Fibroblast of lung (primary cell): ENCODE measurements at regions not wholly inside any gene's neighbourhood (a gene's known extent, or its start where the extent isn't known, plus 50 kb on each side); places are given as distances from the start of the nearest gene placed in this dataset.

Source experiments
- CTCF ChIP-seq, 2 donors: IDR thresholded peaks in 1 of 2; conservative IDR thresholded peaks in 1 of 2; 1 replicate in 1 of 2; 2 replicates in 1 of 2; pipeline ENCODE4 v1.5.1; 2011 to 2012; ENCODE audit warnings: low read length in 2 of 2, control low read depth in 1 of 2, inconsistent platforms in 1 of 2, low read depth in 1 of 2, mild to moderate bottlenecking in 1 of 2
- EZH2 ChIP-seq: IDR thresholded peaks from 2 replicates; pipeline ENCODE4 v1.5.1; 2012; ENCODE audit warnings: low read length, control low read depth, mild to moderate bottlenecking; ENCODE audit errors: missing control alignments

GRCh38 chr1:90204780-90205179 lies 209.9 kb downstream of the ZNF326 start:
- no peak for TF ChIP-seq CTCF (conservative IDR thresholded peaks at IDR 0.05 in 1 of 2, IDR thresholded peaks at IDR 0.05 in 1 of 2; ENCODE audit: low read depth in 1 of 2, low read length in 2 of 2)
- TF ChIP-seq EZH2 = no peak
